SK-N-SH (cell line): ENCODE measurements at regions not wholly inside any gene's neighbourhood (a gene's known extent, or its start where the extent isn't known, plus 50 kb on each side); places are given as distances from the start of the nearest gene placed in this dataset.

Source experiments
- CTCF ChIA-PET: fragments of 300-600, 350-600 bp; formaldehyde crosslinking; extraction: SDS; loops from one replicate; lab custom pipeline; 2021; lab: Yijun Ruan, JAX
- POLR2A ChIA-PET: fragments of 350-600 bp; sonication (Branson Sonifier 250); formaldehyde crosslinking; extraction: SDS; loops from one replicate; lab custom pipeline; 2020; ENCODE audit warnings: antibody characterized with exemption, inconsistent platforms; lab: Yijun Ruan, JAX
- DNase-seq: peaks from one replicate; pipeline ENCODE4 v3.0.0; 2012
- H2AFZ ChIP-seq: fragments of 200-600 bp; sonication (generic); 2 replicates; pipeline ENCODE4 v1.8.1; 2016; ENCODE audit warnings: antibody characterized with exemption, mild to moderate bottlenecking, low read depth
- H3F3A ChIP-seq: fragments of 200-600 bp; sonication (generic); replicated peaks from 2 replicates; pipeline ENCODE3; 2016; ENCODE audit warnings: antibody characterized with exemption, mild to moderate bottlenecking; ENCODE audit not compliant: insufficient read depth
- H3K27ac ChIP-seq, 2 experiments: fragments of 200-500 bp in 1 of 2; fragments of 200-600 bp in 1 of 2; sonication (Bioruptor generic) in 1 of 2; sonication (generic), shearing (Covaris generic) in 1 of 2; 2 replicates each; pipeline versions ENCODE4 v1.5.1 to v1.6.1; 2014 to 2016; ENCODE audit warnings: low read depth in 2 of 2, inconsistent platforms in 1 of 2, low read length in 1 of 2, mild to moderate bottlenecking in 1 of 2, mixed read lengths in 1 of 2
- H3K27me3 ChIP-seq: fragments of 200-600 bp; sonication (generic), shearing (Covaris generic); 2 replicates; pipeline ENCODE4 v1.6.1; 2016; ENCODE audit warnings: mixed run types; ENCODE audit not compliant: insufficient read depth
- H3K36me3 ChIP-seq, 2 experiments: fragments of 200-500 bp in 1 of 2; fragments of 200-600 bp in 1 of 2; sonication (Bioruptor generic) in 1 of 2; sonication (generic) in 1 of 2; replicated peaks in 1 of 2; 2 replicates each; pipeline versions ENCODE3 to v1.5.1; 2014 to 2016; ENCODE audit warnings: low read length in 1 of 2, mild to moderate bottlenecking in 1 of 2; ENCODE audit not compliant: insufficient read depth in 2 of 2, control insufficient read depth in 1 of 2
- H3K4me1 ChIP-seq, 2 experiments: fragments of 200-500 bp in 1 of 2; fragments of 200-600 bp in 1 of 2; sonication (Bioruptor generic) in 1 of 2; sonication (generic), shearing (Covaris generic) in 1 of 2; 2 replicates each; pipeline versions ENCODE4 v1.5.1 to v1.6.1; 2014 to 2016; ENCODE audit warnings: low read depth in 1 of 2, low read length in 1 of 2, mixed run types in 1 of 2; ENCODE audit not compliant: insufficient read depth in 2 of 2, control insufficient read depth in 1 of 2
- H3K4me2 ChIP-seq: fragments of 200-600 bp; sonication (generic), shearing (Covaris generic); 2 replicates; pipeline ENCODE4 v1.6.1; 2017; ENCODE audit warnings: mixed run types
- H3K4me3 ChIP-seq, 2 experiments: fragments of 200-500 bp in 1 of 2; fragments of 200-600 bp in 1 of 2; sonication (Bioruptor generic) in 1 of 2; sonication (generic), shearing (Covaris generic) in 1 of 2; 2 replicates each; pipeline versions ENCODE4 v1.5.1 to v1.8.1; 2014 to 2016; ENCODE audit warnings: low read depth in 2 of 2, inconsistent platforms in 1 of 2, low read length in 1 of 2, mild to moderate bottlenecking in 1 of 2, mixed read lengths in 1 of 2, moderate library complexity in 1 of 2
- H3K79me2 ChIP-seq: fragments of 200-600 bp; sonication (generic); 2 replicates; pipeline ENCODE4 v1.8.1; 2017; ENCODE audit warnings: mild to moderate bottlenecking; ENCODE audit not compliant: insufficient read depth
- H3K9ac ChIP-seq: fragments of 200-600 bp; sonication (generic); 2 replicates; pipeline ENCODE4 v1.6.1; 2017; ENCODE audit warnings: mixed run types
- H3K9me2 ChIP-seq: fragments of 200-600 bp; sonication (generic); 2 replicates; pipeline ENCODE4 v1.6.1; 2017; ENCODE audit warnings: mixed run types
- H3K9me3 ChIP-seq: fragments of 200-600 bp; sonication (generic); 2 replicates; pipeline ENCODE4 v1.6.1; 2017; ENCODE audit warnings: mixed run types, mild to moderate bottlenecking, moderate library complexity
- H4K20me1 ChIP-seq: fragments of 200-600 bp; sonication (generic); 2 replicates; pipeline ENCODE4 v1.6.1; 2017; ENCODE audit warnings: mild to moderate bottlenecking, mixed run types; ENCODE audit not compliant: insufficient read depth
- FOSL2 ChIP-seq: IDR thresholded peaks from 2 replicates; pipeline ENCODE4 v1.4.0; 2012; ENCODE audit warnings: low read depth, mild to moderate bottlenecking, moderate library complexity, borderline replicate concordance
- FOXM1 ChIP-seq: IDR thresholded peaks from 2 replicates; pipeline ENCODE4 v1.4.0; 2012; ENCODE audit warnings: low read depth, mild to moderate bottlenecking
- MXI1 ChIP-seq: IDR thresholded peaks from 2 replicates; pipeline ENCODE4 v1.6.1; 2012; ENCODE audit warnings: mild to moderate bottlenecking, low read depth, low read length, improper control_type of control experiment
- RAD21 ChIP-seq: IDR thresholded peaks from 2 replicates; pipeline ENCODE4 v1.6.1; 2012; ENCODE audit warnings: mild to moderate bottlenecking, low read length
- RCOR1 ChIP-seq: fragments of 150-350 bp; IDR thresholded peaks from 2 replicates; pipeline ENCODE4 v1.6.1; 2017; ENCODE audit warnings: antibody characterized with exemption, low read length
- REST ChIP-seq: IDR thresholded peaks from 2 replicates; pipeline ENCODE4 v1.6.1; 2012; ENCODE audit warnings: mild to moderate bottlenecking, low read depth, low read length, moderate library complexity
- SMC3 ChIP-seq: IDR thresholded peaks from 2 replicates; pipeline ENCODE4 v1.6.1; 2012; ENCODE audit warnings: low read depth, low read length, improper control_type of control experiment
- TAF1 ChIP-seq: IDR thresholded peaks from 2 replicates; pipeline ENCODE4 v1.6.1; 2012; ENCODE audit warnings: low read depth, mild to moderate bottlenecking, low read length, moderate library complexity, borderline replicate concordance
- TCF12 ChIP-seq: IDR thresholded peaks from 2 replicates; pipeline ENCODE4 v1.4.0; 2012
- TEAD4 ChIP-seq: IDR thresholded peaks from 2 replicates; pipeline ENCODE4 v1.4.0; 2012; ENCODE audit warnings: mild to moderate bottlenecking, borderline replicate concordance; ENCODE audit not compliant: insufficient read depth
- USF1 ChIP-seq: IDR thresholded peaks from 2 replicates; pipeline ENCODE4 v1.4.0; 2012; ENCODE audit warnings: low read depth, borderline replicate concordance
- ZBTB33 ChIP-seq: IDR thresholded peaks from 2 replicates; pipeline ENCODE4 v1.4.0; 2012; ENCODE audit warnings: low read depth, borderline replicate concordance
- WGBS: methylation state at CpG from one replicate; pipeline ENCODE4 v1.1.6; 2017; ENCODE audit warnings: low lambda C conversion rate; 5-methylcytosine and 5-hydroxymethylcytosine counted together
- TF ChIP-seq, protein P1 (sequence below): fragments of 200-600 bp; sonication (generic); IDR thresholded peaks from 2 replicates; pipeline ENCODE4 v1.6.1; 2017; ENCODE audit warnings: antibody characterized with exemption, mild to moderate bottlenecking, moderate library complexity
- TF ChIP-seq, protein P2 (sequence below): IDR thresholded peaks from 2 replicates; pipeline ENCODE4 v1.4.0; 2012; ENCODE audit warnings: low read depth
- TF ChIP-seq, protein P3 (sequence below): fragments of 150-350 bp; IDR thresholded peaks from 2 replicates; pipeline ENCODE4 v1.6.1; 2017; ENCODE audit warnings: antibody characterized with exemption, low read length, low read depth, borderline replicate concordance

DNA sequence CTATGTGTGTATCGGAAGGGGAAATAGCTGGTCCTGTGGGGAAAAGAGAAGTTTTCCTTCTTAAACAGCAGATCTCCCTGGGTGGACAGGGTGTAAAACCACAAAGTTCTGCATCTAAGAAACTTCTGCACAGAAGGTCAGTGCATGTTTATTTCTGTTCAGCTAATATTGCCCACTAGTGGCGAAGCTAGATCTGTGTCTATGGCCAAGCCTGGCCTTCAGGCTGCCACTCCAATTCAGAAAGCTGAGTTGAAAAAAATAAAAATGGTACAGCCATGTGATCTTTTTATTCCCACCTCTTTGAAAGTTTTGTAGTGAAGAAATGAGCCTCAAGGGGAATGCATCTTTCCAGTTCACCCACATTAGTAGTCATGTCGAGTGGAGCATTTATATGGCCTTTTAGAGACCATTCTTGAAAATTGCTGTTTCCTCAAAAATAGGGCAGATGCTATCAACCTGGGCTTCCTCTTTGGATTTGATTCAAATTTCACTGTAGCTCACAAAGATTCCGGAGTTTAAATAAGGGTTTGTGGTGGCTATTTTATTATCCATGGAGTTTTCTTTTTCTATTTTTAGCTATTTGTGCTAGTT is 488.0 kb downstream of the PRELID2 start:
- Histone ChIP-seq H4K20me1 (no peaks in the 10 kb centered on the region), H3K36me3 (peaks cover 0 to under 1% of the 10 kb centered on the region in 2 experiments), H3K79me2 (no peaks in the 10 kb centered on the region), H3F3A (peaks cover 3% of the 10 kb centered on the region), H3K9me3 (0 out of 2 replicates have a peak, but pooled peaks cover 6% of the 10 kb centered on the region), H3K4me1 (peaks cover 0 to 8% of the 10 kb centered on the region in 2 experiments; a peak in 2 of 4 replicates), H3K9me2 (no peaks in the 10 kb centered on the region), H3K27ac (no peak overlapping the region), H2AFZ (peak overlapping the region; percentile 19; the same call in 1 of the 2 replicates), H3K4me3 (no peak overlapping the region; a peak in 1 of 4 replicates), H3K27me3 (no peaks in the 10 kb centered on the region)
- peak; percentile 24 for DNase-seq
- 60% methylated on average over 4 of the region's 4 CpGs for WGBS
- 0 out of 2 replicates have a peak, but pooled peaks have one; percentile 16 for TF ChIP-seq USF1
- TF ChIP-seq, protein P1, sequence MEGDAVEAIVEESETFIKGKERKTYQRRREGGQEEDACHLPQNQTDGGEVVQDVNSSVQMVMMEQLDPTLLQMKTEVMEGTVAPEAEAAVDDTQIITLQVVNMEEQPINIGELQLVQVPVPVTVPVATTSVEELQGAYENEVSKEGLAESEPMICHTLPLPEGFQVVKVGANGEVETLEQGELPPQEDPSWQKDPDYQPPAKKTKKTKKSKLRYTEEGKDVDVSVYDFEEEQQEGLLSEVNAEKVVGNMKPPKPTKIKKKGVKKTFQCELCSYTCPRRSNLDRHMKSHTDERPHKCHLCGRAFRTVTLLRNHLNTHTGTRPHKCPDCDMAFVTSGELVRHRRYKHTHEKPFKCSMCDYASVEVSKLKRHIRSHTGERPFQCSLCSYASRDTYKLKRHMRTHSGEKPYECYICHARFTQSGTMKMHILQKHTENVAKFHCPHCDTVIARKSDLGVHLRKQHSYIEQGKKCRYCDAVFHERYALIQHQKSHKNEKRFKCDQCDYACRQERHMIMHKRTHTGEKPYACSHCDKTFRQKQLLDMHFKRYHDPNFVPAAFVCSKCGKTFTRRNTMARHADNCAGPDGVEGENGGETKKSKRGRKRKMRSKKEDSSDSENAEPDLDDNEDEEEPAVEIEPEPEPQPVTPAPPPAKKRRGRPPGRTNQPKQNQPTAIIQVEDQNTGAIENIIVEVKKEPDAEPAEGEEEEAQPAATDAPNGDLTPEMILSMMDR = peak; percentile 70
- TF ChIP-seq RCOR1 = no peak
- TF ChIP-seq TCF12 = 0 out of 2 replicates have a peak, but pooled peaks have one; percentile 4
- peak; percentile 70 for TF ChIP-seq RAD21
- peak; percentile 49 for TF ChIP-seq SMC3
- no peak for TF ChIP-seq TEAD4
- TF ChIP-seq TAF1 = no peak
- TF ChIP-seq, all 33 proteins: peak for 5
- Histone ChIP-seq H3K9ac (no peak overlapping the region), H3K4me2 (no peak overlapping the region)
- ChIA-PET CTCF (interaction anchor here (0.6 to 2.0 kb wide), 18 partner anchors 8 to 1143 kb away, joined by 3 to 14 read pairs (median 3); no protein-coding TSS in a partner anchor), POLR2A (no interaction called here)

- Histone ChIP-seq H3K27me3 (no peaks in the 10 kb centered on the region), H4K20me1 (no peaks in the 10 kb centered on the region), H3K79me2 (no peaks in the 10 kb centered on the region), H3K36me3 (peaks cover 0 to 4% of the 10 kb centered on the region in 2 experiments), H3K4me2 (no peak overlapping the region), H3F3A (peaks cover 3% of the 10 kb centered on the region), H2AFZ (no peak overlapping the region), H3K27ac (no peak overlapping the region), H3K9ac (no peak overlapping the region), H3K9me3 (peaks cover 16% of the 10 kb centered on the region; the same call in 1 of the 2 replicates), H3K9me2 (no peaks in the 10 kb centered on the region), H3K4me3 (no peak overlapping the region), H3K4me1 (peaks cover 0 to 8% of the 10 kb centered on the region in 2 experiments; a peak in 2 of 4 replicates)
- DNase-seq = no peak
- WGBS = 85% methylated on average over 3 of the region's 3 CpGs
- ChIA-PET POLR2A (no interaction called here), CTCF (interaction anchor here (0.9 to 2.0 kb wide), 5 partner anchors 10 to 1142 kb away, joined by 3 to 14 read pairs (median 5); no protein-coding TSS in a partner anchor)
- TF ChIP-seq, protein P2, sequence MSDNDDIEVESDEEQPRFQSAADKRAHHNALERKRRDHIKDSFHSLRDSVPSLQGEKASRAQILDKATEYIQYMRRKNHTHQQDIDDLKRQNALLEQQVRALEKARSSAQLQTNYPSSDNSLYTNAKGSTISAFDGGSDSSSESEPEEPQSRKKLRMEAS = no peak
- no peak for TF ChIP-seq FOXM1
- no peak for TF ChIP-seq ZBTB33
- TF ChIP-seq REST = no peak
- TF ChIP-seq FOSL2 = no peak
- TF ChIP-seq, protein P3, sequence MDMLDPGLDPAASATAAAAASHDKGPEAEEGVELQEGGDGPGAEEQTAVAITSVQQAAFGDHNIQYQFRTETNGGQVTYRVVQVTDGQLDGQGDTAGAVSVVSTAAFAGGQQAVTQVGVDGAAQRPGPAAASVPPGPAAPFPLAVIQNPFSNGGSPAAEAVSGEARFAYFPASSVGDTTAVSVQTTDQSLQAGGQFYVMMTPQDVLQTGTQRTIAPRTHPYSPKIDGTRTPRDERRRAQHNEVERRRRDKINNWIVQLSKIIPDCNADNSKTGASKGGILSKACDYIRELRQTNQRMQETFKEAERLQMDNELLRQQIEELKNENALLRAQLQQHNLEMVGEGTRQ = no peak
- TF ChIP-seq MXI1 = no peak
Measured at GRCh38 chr5:145345511-145346287, 489.4 kb downstream of the PRELID2 start.
